HAP-1 (cell line): ENCODE measurements at regions not wholly inside any gene's neighbourhood (a gene's known extent, or its start where the extent isn't known, plus 50 kb on each side); places are given as distances from the start of the nearest gene placed in this dataset.
A peak's percentile ranks its signal among the peaks of the same experiment; 100 is the strongest.

Experiments used
- DNase-seq, 2 experiments: peaks; one replicate each; pipeline ENCODE4 v3.0.0-alpha.2; 2016 to 2020; ENCODE audit warnings: low spot score in 2 of 2
- H3K27me3 ChIP-seq: fragments of 250-450 bp; sonication (Bioruptor Pico); 2 replicates; pipeline ENCODE4 v1.5.1; 2020; ENCODE audit warnings: low read depth, mild to moderate bottlenecking, moderate library complexity
- H3K36me3 ChIP-seq: fragments of 250-450 bp; sonication (Bioruptor Pico); replicated peaks from 2 replicates; pipeline ENCODE4 v1.5.1; 2020; ENCODE audit warnings: mild to moderate bottlenecking
- H3K4me1 ChIP-seq: fragments of 250-450 bp; sonication (Bioruptor Pico); 2 replicates; pipeline ENCODE4 v1.5.1; 2020; ENCODE audit warnings: mild to moderate bottlenecking
- H3K4me3 ChIP-seq: fragments of 250-450 bp; sonication (Bioruptor Pico); 2 replicates; pipeline ENCODE4 v1.5.1; 2020; ENCODE audit warnings: mild to moderate bottlenecking, moderate library complexity
- H3K9me3 ChIP-seq: fragments of 250-450 bp; sonication (Bioruptor Pico); 2 replicates; pipeline ENCODE4 v1.5.1; 2020; ENCODE audit warnings: mild to moderate bottlenecking, moderate library complexity
- in situ Hi-C: fragments of 300-500 bp; cut with MboI; formaldehyde crosslinking; loops from 3 replicates; pipeline ENCODE4 v1.14.3; 2020; ENCODE audit warnings: low sequenced_read_pairs, inconsistent platforms, mixed read lengths

- no peaks in the 10 kb centered on the region for H3K27me3 ChIP-seq
- DNase-seq = no peak
- in situ Hi-C loops = no loop called here
These were observed 114.8 kb upstream of the MKI67 start for GRCh38 chr10:128241023-128241422.

GRCh38 chr10:128242641-128243040 lies 116.4 kb upstream of the MKI67 start:
- H3K4me1 ChIP-seq = no peaks in the 10 kb centered on the region
- in situ Hi-C loops = no loop called here
- H3K36me3 ChIP-seq = no peaks in the 10 kb centered on the region
- peak in 1 of 2 experiments; percentile 30 for DNase-seq
- no peaks in the 10 kb centered on the region for H3K27me3 ChIP-seq
- H3K9me3 ChIP-seq = no peaks in the 10 kb centered on the region
- H3K4me3 ChIP-seq = no peak overlapping the region

More at GRCh38 chr10:128241023-128241422, 114.8 kb upstream of the MKI67 start:
- no peaks in the 10 kb centered on the region for H3K9me3 ChIP-seq
- no peaks in the 10 kb centered on the region for H3K36me3 ChIP-seq
- no peak overlapping the region for H3K4me3 ChIP-seq
- no peaks in the 10 kb centered on the region for H3K4me1 ChIP-seq

- Histone ChIP-seq H3K9me3 (no peaks in the 10 kb centered on the region), H3K27me3 (no peaks in the 10 kb centered on the region), H3K4me3 (no peak overlapping the region), H3K36me3 (no peaks in the 10 kb centered on the region), H3K4me1 (no peaks in the 10 kb centered on the region)
- in situ Hi-C loops = no loop called here
- no peak for DNase-seq
These were observed 118.8 kb upstream of the MKI67 start for GRCh38 chr10:128245026-128245425.

- no peaks in the 10 kb centered on the region for H3K4me1 ChIP-seq
- no peaks in the 10 kb centered on the region for H3K36me3 ChIP-seq
- DNase-seq = no peak
- no peak overlapping the region for H3K4me3 ChIP-seq
- H3K9me3 ChIP-seq = no peaks in the 10 kb centered on the region
- H3K27me3 ChIP-seq = no peaks in the 10 kb centered on the region
- in situ Hi-C loops = no loop called here
These were observed 121.4 kb upstream of the MKI67 start for GRCh38 chr10:128247576-128247975.

GRCh38 chr10:128254476-128254875 lies 128.3 kb upstream of the MKI67 start:
- Histone ChIP-seq H3K4me1 (no peaks in the 10 kb centered on the region), H3K27me3 (no peaks in the 10 kb centered on the region; the same call in 1 of the 2 replicates), H3K4me3 (no peak overlapping the region), H3K36me3 (no peaks in the 10 kb centered on the region), H3K9me3 (no peaks in the 10 kb centered on the region)
- in situ Hi-C loops = loop anchor here (25.0 kb wide), 1 partner anchor 1708 kb away; the partner anchor contains the start of gene EBF3
- no peak for DNase-seq

GRCh38 chr10:128257428-128257827 lies 131.2 kb upstream of the MKI67 start:
- H3K36me3 ChIP-seq = no peaks in the 10 kb centered on the region
- DNase-seq = no peak
- no peaks in the 10 kb centered on the region for H3K9me3 ChIP-seq
- no peaks in the 10 kb centered on the region; the same call in 1 of the 2 replicates for H3K27me3 ChIP-seq
- H3K4me1 ChIP-seq = no peaks in the 10 kb centered on the region
- no peak overlapping the region for H3K4me3 ChIP-seq
- in situ Hi-C loops = loop anchor here (25.0 kb wide), 1 partner anchor 1705 kb away; the partner anchor contains the start of gene EBF3

- Histone ChIP-seq H3K9me3 (no peaks in the 10 kb centered on the region), H3K36me3 (no peaks in the 10 kb centered on the region), H3K27me3 (no peaks in the 10 kb centered on the region; the same call in 1 of the 2 replicates), H3K4me1 (no peaks in the 10 kb centered on the region), H3K4me3 (no peak overlapping the region)
- DNase-seq = no peak
- in situ Hi-C loops = loop anchor here (25.0 kb wide), 1 partner anchor 1704 kb away; the partner anchor contains the start of gene EBF3
These were observed 132.3 kb upstream of the MKI67 start for GRCh38 chr10:128258421-128258976.

- no peak overlapping the region for H3K4me3 ChIP-seq
- no peaks in the 10 kb centered on the region for H3K9me3 ChIP-seq
- H3K36me3 ChIP-seq = no peaks in the 10 kb centered on the region
- DNase-seq = peak; percentile 66 to 82
- H3K4me1 ChIP-seq = no peaks in the 10 kb centered on the region
- H3K27me3 ChIP-seq = peaks cover 11% of the 10 kb centered on the region
- in situ Hi-C loops = loop anchor here (25.0 kb wide), 1 partner anchor 1698 kb away; the partner anchor contains the start of gene EBF3
These were observed 137.9 kb upstream of the MKI67 start for GRCh38 chr10:128263891-128264688.

GRCh38 chr10:128265596-128265995 lies 139.4 kb upstream of the MKI67 start:
- Histone ChIP-seq H3K4me3 (no peak overlapping the region), H3K4me1 (no peaks in the 10 kb centered on the region), H3K9me3 (no peaks in the 10 kb centered on the region), H3K27me3 (peaks cover 11% of the 10 kb centered on the region), H3K36me3 (no peaks in the 10 kb centered on the region)
- in situ Hi-C loops = loop anchor here (25.0 kb wide), 1 partner anchor 1697 kb away; the partner anchor contains the start of gene EBF3
- DNase-seq = no peak

GRCh38 chr10:128267581-128267980 lies 141.4 kb upstream of the MKI67 start:
- Histone ChIP-seq H3K4me3 (no peak overlapping the region), H3K4me1 (no peaks in the 10 kb centered on the region), H3K36me3 (no peaks in the 10 kb centered on the region), H3K27me3 (peaks cover 11% of the 10 kb centered on the region), H3K9me3 (no peaks in the 10 kb centered on the region)
- DNase-seq = no peak
- in situ Hi-C loops = loop anchor here (25.0 kb wide), 1 partner anchor 1695 kb away; the partner anchor contains the start of gene EBF3

GRCh38 chr10:128268015-128268722 lies 141.9 kb upstream of the MKI67 start:
- in situ Hi-C loops = loop anchor here (25.0 kb wide), 1 partner anchor 1694 kb away; the partner anchor contains the start of gene EBF3
- Histone ChIP-seq H3K4me1 (no peaks in the 10 kb centered on the region), H3K4me3 (no peak overlapping the region), H3K27me3 (peaks cover 11% of the 10 kb centered on the region), H3K36me3 (no peaks in the 10 kb centered on the region), H3K9me3 (no peaks in the 10 kb centered on the region)
- DNase-seq = peak; percentile 28 to 73

GRCh38 chr10:128274938-128275337 lies 148.7 kb upstream of the MKI67 start:
- Histone ChIP-seq H3K9me3 (no peaks in the 10 kb centered on the region), H3K4me3 (no peak overlapping the region), H3K36me3 (no peaks in the 10 kb centered on the region), H3K4me1 (no peaks in the 10 kb centered on the region), H3K27me3 (peaks cover 28% of the 10 kb centered on the region)
- in situ Hi-C loops = loop anchor here (25.0 kb wide), 1 partner anchor 1687 kb away; the partner anchor contains the start of gene EBF3
- peak in 1 of 2 experiments; percentile 12 for DNase-seq

- no peaks in the 10 kb centered on the region for H3K4me1 ChIP-seq
- DNase-seq = no peak
- H3K4me3 ChIP-seq = no peak overlapping the region
- H3K9me3 ChIP-seq = no peaks in the 10 kb centered on the region
- peaks cover 28% of the 10 kb centered on the region for H3K27me3 ChIP-seq
- H3K36me3 ChIP-seq = no peaks in the 10 kb centered on the region
- in situ Hi-C loops = no loop called here
These were observed 149.4 kb upstream of the MKI67 start for GRCh38 chr10:128275388-128276177.
